ENCODE measurements at regions not wholly inside any gene's neighbourhood (a gene's known extent, or its start where the extent isn't known, plus 50 kb on each side); places are given as distances from the start of the nearest gene placed in this dataset.

DNA sequence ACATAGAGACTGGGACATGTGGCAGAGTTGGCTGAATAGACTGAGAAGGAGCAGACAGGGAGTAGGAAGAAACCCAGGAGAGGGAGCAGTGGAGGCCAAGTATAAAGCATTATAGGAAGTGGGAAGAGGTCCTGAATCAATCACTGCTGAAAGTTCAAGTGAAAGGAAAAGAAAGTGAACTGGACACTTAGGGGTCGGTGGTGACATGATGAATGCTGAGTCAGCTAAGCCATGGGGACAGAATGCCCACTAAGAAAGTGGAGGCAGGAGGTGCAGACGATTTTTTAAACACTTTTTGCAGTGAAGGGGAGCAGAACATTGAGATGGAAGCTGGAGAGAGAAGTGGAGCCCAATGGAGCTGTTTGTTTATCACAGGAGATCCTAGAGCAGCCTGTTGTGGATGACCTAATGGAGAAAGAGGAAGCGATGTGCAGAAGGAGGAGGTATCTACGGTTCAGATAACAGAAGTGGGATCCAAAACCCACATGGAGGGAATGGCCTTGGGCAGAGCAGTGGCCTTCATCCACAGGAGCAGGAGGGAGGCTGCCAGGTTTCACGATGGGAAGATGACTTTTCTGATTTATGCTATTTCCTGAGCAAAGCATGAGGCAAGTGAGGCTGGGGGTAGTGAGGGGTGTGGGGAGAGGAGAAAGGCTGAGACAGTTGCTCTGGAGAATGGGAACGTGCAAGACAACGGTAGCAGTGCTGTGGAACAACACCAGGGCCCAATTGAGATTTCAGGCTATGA, 208.2 kb downstream of the RPLP1 start:
- Histone ChIP-seq H3K27ac (ENCODE audit: low read depth, low read length) (no peak overlapping the region), H3K4me2 (ENCODE audit: low read length) (no peak overlapping the region), H4K20me1 (ENCODE audit: control insufficient read depth, insufficient read depth, low read depth, low read length) (no peaks in the 10 kb centered on the region), H3F3A (ENCODE audit: control insufficient read depth, insufficient read depth) (no peaks in the 10 kb centered on the region), H3K4me1 (ENCODE audit: control insufficient read depth, low read length) (peaks cover 6% of the 10 kb centered on the region), H3K27me3 (ENCODE audit: control insufficient read depth, low read length) (peaks cover 43% of the 10 kb centered on the region), H3K79me2 (ENCODE audit: control insufficient read depth, low read length) (no peaks in the 10 kb centered on the region), H3K9me2 (replicated peaks; ENCODE audit: control insufficient read depth, low read length) (no peaks in the 10 kb centered on the region), H3K36me3 (ENCODE audit: control insufficient read depth, low read length) (no peaks in the 10 kb centered on the region), H3K4me3 (ENCODE audit: low read length) (no peak overlapping the region), H3K9me3 (ENCODE audit: control insufficient read depth, insufficient read depth, low read length) (no peaks in the 10 kb centered on the region)
- TF ChIP-seq, protein P1, sequence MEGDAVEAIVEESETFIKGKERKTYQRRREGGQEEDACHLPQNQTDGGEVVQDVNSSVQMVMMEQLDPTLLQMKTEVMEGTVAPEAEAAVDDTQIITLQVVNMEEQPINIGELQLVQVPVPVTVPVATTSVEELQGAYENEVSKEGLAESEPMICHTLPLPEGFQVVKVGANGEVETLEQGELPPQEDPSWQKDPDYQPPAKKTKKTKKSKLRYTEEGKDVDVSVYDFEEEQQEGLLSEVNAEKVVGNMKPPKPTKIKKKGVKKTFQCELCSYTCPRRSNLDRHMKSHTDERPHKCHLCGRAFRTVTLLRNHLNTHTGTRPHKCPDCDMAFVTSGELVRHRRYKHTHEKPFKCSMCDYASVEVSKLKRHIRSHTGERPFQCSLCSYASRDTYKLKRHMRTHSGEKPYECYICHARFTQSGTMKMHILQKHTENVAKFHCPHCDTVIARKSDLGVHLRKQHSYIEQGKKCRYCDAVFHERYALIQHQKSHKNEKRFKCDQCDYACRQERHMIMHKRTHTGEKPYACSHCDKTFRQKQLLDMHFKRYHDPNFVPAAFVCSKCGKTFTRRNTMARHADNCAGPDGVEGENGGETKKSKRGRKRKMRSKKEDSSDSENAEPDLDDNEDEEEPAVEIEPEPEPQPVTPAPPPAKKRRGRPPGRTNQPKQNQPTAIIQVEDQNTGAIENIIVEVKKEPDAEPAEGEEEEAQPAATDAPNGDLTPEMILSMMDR (IDR thresholded peaks at IDR 0.05; ENCODE audit: low read depth, low read length, poor library complexity, severe bottlenecking) = no peak
- TF ChIP-seq EZH2phosphoT487 (IDR thresholded peaks at IDR 0.05; ENCODE audit: borderline replicate concordance, low read length) = no peak

DNA sequence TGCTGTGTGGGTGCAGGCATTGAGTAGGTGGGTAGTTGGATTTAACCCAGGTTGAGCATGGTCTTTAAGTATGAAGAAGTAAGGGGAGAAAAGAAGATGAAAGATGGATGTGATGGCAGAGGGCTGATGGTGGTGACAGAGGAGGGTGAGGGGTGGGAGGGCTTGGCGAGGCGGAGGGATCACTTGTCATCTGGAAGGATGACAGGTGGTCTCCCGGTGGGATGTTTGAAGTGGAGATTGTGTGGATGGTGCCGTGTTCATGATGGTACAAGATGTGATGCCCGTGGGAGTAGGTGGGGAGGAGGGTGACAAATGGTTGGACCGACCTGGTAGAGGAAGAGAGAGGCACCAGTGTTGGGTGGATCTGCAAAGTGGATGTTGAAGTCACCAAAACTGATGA, 208.8 kb downstream of the RPLP1 start:
- TF ChIP-seq, protein P1 (IDR thresholded peaks at IDR 0.05; ENCODE audit: low read depth, low read length, poor library complexity, severe bottlenecking) = no peak
- TF ChIP-seq EZH2phosphoT487 (IDR thresholded peaks at IDR 0.05; ENCODE audit: borderline replicate concordance, low read length) = no peak
- no peak overlapping the region for H3K4me3 ChIP-seq (ENCODE audit: low read length)
- H3K36me3 ChIP-seq (ENCODE audit: control insufficient read depth, low read length) = no peaks in the 10 kb centered on the region
- H3K27me3 ChIP-seq (ENCODE audit: control insufficient read depth, low read length) = peaks cover 44% of the 10 kb centered on the region
- no peaks in the 10 kb centered on the region for H3K9me3 ChIP-seq (ENCODE audit: control insufficient read depth, insufficient read depth, low read length)
- H3K4me1 ChIP-seq (ENCODE audit: control insufficient read depth, low read length) = peaks cover 12% of the 10 kb centered on the region
- H3K79me2 ChIP-seq (ENCODE audit: control insufficient read depth, low read length) = no peaks in the 10 kb centered on the region
- no peak overlapping the region for H3K4me2 ChIP-seq (ENCODE audit: low read length)
- H3K27ac ChIP-seq (ENCODE audit: low read depth, low read length) = no peak overlapping the region
- no peaks in the 10 kb centered on the region for H3F3A ChIP-seq (ENCODE audit: control insufficient read depth, insufficient read depth)
- no peaks in the 10 kb centered on the region for H3K9me2 ChIP-seq (replicated peaks; ENCODE audit: control insufficient read depth, low read length)
- H4K20me1 ChIP-seq (ENCODE audit: control insufficient read depth, insufficient read depth, low read depth, low read length) = no peaks in the 10 kb centered on the region

DNA sequence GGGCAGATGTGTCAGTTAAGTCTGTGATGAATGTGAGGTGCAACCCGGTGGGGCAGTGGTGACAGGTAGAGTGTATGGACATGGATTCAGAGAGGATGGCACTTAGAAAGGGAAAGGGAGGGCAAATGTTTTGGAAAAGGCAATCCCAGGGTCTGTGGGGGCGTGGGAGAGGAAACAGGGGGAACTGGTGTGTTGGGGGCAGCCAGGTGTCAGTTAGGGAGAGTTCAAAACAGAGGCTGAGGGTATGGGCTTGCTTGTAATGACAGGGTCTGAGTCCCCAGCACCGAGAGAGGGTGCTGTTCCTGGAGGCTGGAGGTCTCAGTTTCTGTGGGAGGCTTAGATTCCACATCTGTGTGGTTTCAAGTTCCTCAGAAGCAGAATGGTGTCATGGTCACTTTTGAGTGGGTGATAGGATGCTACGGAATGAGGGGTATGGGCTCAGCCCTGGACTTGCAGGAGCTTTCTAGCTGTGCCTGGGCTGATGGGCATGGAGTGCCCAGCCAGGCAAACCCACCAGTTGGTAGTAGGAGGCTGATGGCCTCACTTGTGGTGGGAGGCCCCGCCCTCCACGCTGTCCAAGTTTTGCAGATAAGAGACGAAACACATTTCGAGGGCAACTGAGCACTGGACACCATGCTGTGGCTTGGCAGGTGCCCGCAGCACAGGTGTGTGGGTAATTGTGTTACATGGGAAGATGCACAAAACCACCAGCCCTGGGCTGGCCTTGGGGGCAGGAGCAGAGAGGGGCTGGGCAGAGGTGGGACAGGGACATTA, 209.4 kb downstream of the RPLP1 start:
- TF ChIP-seq EZH2phosphoT487 (IDR thresholded peaks at IDR 0.05; ENCODE audit: borderline replicate concordance, low read length) = no peak
- TF ChIP-seq, protein P1 (IDR thresholded peaks at IDR 0.05; ENCODE audit: low read depth, low read length, poor library complexity, severe bottlenecking) = no peak
- no peaks in the 10 kb centered on the region for H3K79me2 ChIP-seq (ENCODE audit: control insufficient read depth, low read length)
- no peaks in the 10 kb centered on the region for H3K9me3 ChIP-seq (ENCODE audit: control insufficient read depth, insufficient read depth, low read length)
- H3K4me3 ChIP-seq (ENCODE audit: low read length) = no peak overlapping the region
- no peaks in the 10 kb centered on the region for H3K36me3 ChIP-seq (ENCODE audit: control insufficient read depth, low read length)
- peaks cover 18% of the 10 kb centered on the region for H3K4me1 ChIP-seq (ENCODE audit: control insufficient read depth, low read length)
- H3K27me3 ChIP-seq (ENCODE audit: control insufficient read depth, low read length) = peaks cover 41% of the 10 kb centered on the region
- no peak overlapping the region for H3K27ac ChIP-seq (ENCODE audit: low read depth, low read length)
- H4K20me1 ChIP-seq (ENCODE audit: control insufficient read depth, insufficient read depth, low read depth, low read length) = no peaks in the 10 kb centered on the region
- no peaks in the 10 kb centered on the region for H3K9me2 ChIP-seq (replicated peaks; ENCODE audit: control insufficient read depth, low read length)
- no peaks in the 10 kb centered on the region for H3F3A ChIP-seq (ENCODE audit: control insufficient read depth, insufficient read depth)
- H3K4me2 ChIP-seq (ENCODE audit: low read length) = no peak overlapping the region

Measured in DOHH2 (cell line).